ENCODE measurements at regions not wholly inside any gene's neighbourhood (a gene's known extent, or its start where the extent isn't known, plus 50 kb on each side); places are given as distances from the start of the nearest gene placed in this dataset.

GRCh38 chr7:4604456-4604940 is 77.6 kb upstream of the FOXK1 start:
- no peak overlapping the region for H4K91ac ChIP-seq (ENCODE audit: insufficient read length, low read depth, low read length)
- peaks cover 16% of the 10 kb centered on the region for H3K27me3 Mint-ChIP-seq (ENCODE audit: low read depth)
- no peak overlapping the region for H2BK120ac ChIP-seq (ENCODE audit: low read depth, low read length, poor library complexity, severe bottlenecking)
- no peak overlapping the region for H3K27ac ChIP-seq (ENCODE audit: insufficient read length, low read depth, low read length)
- no peak overlapping the region for H2BK15ac ChIP-seq (ENCODE audit: low read depth, low read length)
- H3K18ac ChIP-seq (ENCODE audit: insufficient read length, low read depth, low read length), result no peak overlapping the region
- H3K23me2 ChIP-seq (ENCODE audit: insufficient read length, low read depth, low read length, poor library complexity, severe bottlenecking), result no peaks in the 10 kb centered on the region
- no peak overlapping the region for H2BK20ac ChIP-seq (ENCODE audit: low read depth, low read length, poor library complexity, severe bottlenecking)
- no peaks in the 10 kb centered on the region for H3K4me1 ChIP-seq (ENCODE audit: insufficient read depth, low read length)
- no CpG with 5 or more reads among the region's 16 CpGs for WGBS (ENCODE audit: extremely low coverage, insufficient read length, low lambda C conversion rate)
- H2BK12ac ChIP-seq (ENCODE audit: insufficient read length, low read depth, low read length), result no peak overlapping the region
- H3K36me3 Mint-ChIP-seq (ENCODE audit: insufficient read depth in 1 of 3, low read depth in 3 of 3), result no peaks in the 10 kb centered on the region
- H3K56ac ChIP-seq (ENCODE audit: insufficient read length, low read depth, low read length), result no peak overlapping the region
- no peak overlapping the region for H3K4me2 ChIP-seq (ENCODE audit: insufficient read depth, insufficient read length, low read length)
- H4K5ac ChIP-seq (ENCODE audit: insufficient read length, low read depth, low read length), result no peak overlapping the region
- peaks cover 0 to 15% of the 10 kb centered on the region in 2 experiments; a peak in 1 of 5 replicates for H3K9me3 Mint-ChIP-seq
- H3K9me3 ChIP-seq (ENCODE audit: control insufficient read depth, low read depth, low read length), result no peaks in the 10 kb centered on the region
- no peaks in the 10 kb centered on the region for H3K27me3 ChIP-seq (ENCODE audit: insufficient read depth, low read length)
- H3K4ac ChIP-seq (ENCODE audit: low read depth, low read length), result no peak overlapping the region
- no peaks in the 10 kb centered on the region for H3K79me1 ChIP-seq (ENCODE audit: insufficient read depth, low read depth, low read length, poor library complexity, severe bottlenecking)
- H4K20me1 ChIP-seq (ENCODE audit: control insufficient read depth, insufficient read depth, insufficient read length), result no peaks in the 10 kb centered on the region
- no peak for DNase-seq
- H3K4me1 Mint-ChIP-seq, result peaks cover 7 to 16% of the 10 kb centered on the region in 2 experiments
- no peak overlapping the region for H3K23ac ChIP-seq (ENCODE audit: insufficient read length, low read depth, low read length)
- no peak for TF ChIP-seq CTCF (conservative IDR thresholded peaks at IDR 0.05)
- no peak overlapping the region for H3K9ac ChIP-seq (ENCODE audit: extremely low read depth, insufficient read length, low read length)
- no peak overlapping the region for H2BK5ac ChIP-seq (ENCODE audit: insufficient read length, low read length)
- no peak overlapping the region for H3T11ph ChIP-seq (ENCODE audit: low read length)
- no peak overlapping the region for H4K8ac ChIP-seq (replicated peaks; ENCODE audit: insufficient read length, low read depth, low read length)
- H2AK5ac ChIP-seq (ENCODE audit: insufficient read length, low read length), result no peak overlapping the region
- no peak overlapping the region for H3K4me3 Mint-ChIP-seq
- H3K27ac Mint-ChIP-seq, result no peak overlapping the region
- H2AFZ ChIP-seq (ENCODE audit: low read length), result no peak overlapping the region
- no peak overlapping the region for H3K14ac ChIP-seq (ENCODE audit: insufficient read depth, low read length)
- no peaks in the 10 kb centered on the region for H3K79me2 ChIP-seq (ENCODE audit: insufficient read depth, low read length)

Measured in H9 (cell line).